Lung (tissue), 11 donors: ENCODE measurements at regions not wholly inside any gene's neighbourhood (a gene's known extent, or its start where the extent isn't known, plus 50 kb on each side); places are given as distances from the start of the nearest gene placed in this dataset.

ENCODE experiments used
- ATAC-seq: fragments of 200-7000 bp; cut with Tn5 transposase; one replicate; pipeline ENCODE4 v1.9.1; 2020; ENCODE audit warnings: moderate number of reproducible peaks; ENCODE audit not compliant: insufficient read depth, low FRiP score
- DNase-seq, 3 donors: peaks; one replicate each; pipeline ENCODE4 v3.0.0-alpha.2; 2013 to 2017
- H3K27ac ChIP-seq, 2 donors: one replicate each; pipeline ENCODE4 v1.5.1; 2013; ENCODE audit warnings: mild to moderate bottlenecking in 2 of 2, moderate library complexity in 2 of 2, control low read depth in 1 of 2, inconsistent platforms in 1 of 2, low read depth in 1 of 2, low read length in 1 of 2
- H3K27me3 ChIP-seq, 3 donors: one replicate each; pipeline ENCODE4 v1.5.1; 2013; ENCODE audit warnings: low read length in 2 of 3; ENCODE audit not compliant: control insufficient read depth in 3 of 3, insufficient read depth in 3 of 3
- H3K36me3 ChIP-seq, 4 donors: one replicate each; pipeline ENCODE4 v1.5.1; 2013; ENCODE audit warnings: low read length in 4 of 4, mild to moderate bottlenecking in 1 of 4, moderate library complexity in 1 of 4; ENCODE audit not compliant: control insufficient read depth in 4 of 4, insufficient read depth in 4 of 4
- H3K4me1 ChIP-seq, 5 donors: one replicate each; pipeline ENCODE4 v1.5.1; 2013; ENCODE audit warnings: low read length in 5 of 5, mild to moderate bottlenecking in 2 of 5, moderate library complexity in 1 of 5; ENCODE audit not compliant: control insufficient read depth in 5 of 5, insufficient read depth in 5 of 5
- H3K4me3 ChIP-seq: one replicate; pipeline ENCODE4 v1.5.1; 2013; ENCODE audit warnings: mild to moderate bottlenecking, control low read depth, moderate library complexity
- H3K9ac ChIP-seq, 2 donors: one replicate each; pipeline ENCODE4 v1.5.1; 2013; ENCODE audit warnings: low read length in 2 of 2, control low read depth in 1 of 2; ENCODE audit not compliant: insufficient read depth in 1 of 2
- H3K9me3 ChIP-seq, 4 donors: one replicate each; pipeline ENCODE4 v1.5.1; 2013; ENCODE audit warnings: low read length in 3 of 4, mild to moderate bottlenecking in 1 of 4, moderate library complexity in 1 of 4; ENCODE audit not compliant: control insufficient read depth in 4 of 4, insufficient read depth in 3 of 4
- CTCF ChIP-seq: IDR thresholded peaks from 2 replicates; pipeline ENCODE4 v1.5.1; 2012; ENCODE audit warnings: mild to moderate bottlenecking; ENCODE audit errors: control extremely low read depth, extremely low read depth
- WGBS, 2 donors: extraction: QIAGEN DNeasy Blood & Tissue Kit; methylation state at CpG; one replicate each; pipeline ENCODE4 v1.1.7; 2013; 5-methylcytosine and 5-hydroxymethylcytosine counted together
- donor health status: control.
- donor health status: control.
- donor health status: Bipolar disorder and iron deficiency.
- donor health status: healthy.
- donor health status: DM: yes; HTN: yes; CAD: no.

- ATAC-seq (no peak), DNase-seq (peak; percentile 52 to 88 (median 83))
- Histone ChIP-seq H3K4me1 (peaks cover 0 to 24% (median 17%) of the 10 kb centered on the region in 5 donors), H3K27ac (peak overlapping the region in 1 of 2 donors; percentile 75), H3K4me3 (no peak overlapping the region), H3K9ac (no peak overlapping the region), H3K9me3 (no peaks in the 10 kb centered on the region), H3K36me3 (no peaks in the 10 kb centered on the region), H3K27me3 (peaks cover 0 to 2% (median 0%) of the 10 kb centered on the region in 3 donors)
- 47 to 52% methylated on average over 15 of the region's 15 CpGs for WGBS, 2 donors
- TF ChIP-seq CTCF: no peak
Measured at GRCh38 chr15:70473581-70474370, 289.6 kb downstream of the UACA start.

GRCh38 chr15:70471517-70471916 lies 291.8 kb downstream of the UACA start:
- Histone ChIP-seq H3K27me3 (no peaks in the 10 kb centered on the region), H3K36me3 (no peaks in the 10 kb centered on the region), H3K27ac (no peak overlapping the region), H3K4me3 (no peak overlapping the region), H3K9ac (no peak overlapping the region), H3K9me3 (no peaks in the 10 kb centered on the region), H3K4me1 (peaks cover 0 to 24% (median 17%) of the 10 kb centered on the region in 5 donors)
- TF ChIP-seq CTCF: no peak
- DNase-seq (no peak), ATAC-seq (no peak)
- WGBS, 2 donors: 53 to 93% methylated on average over 1 of the region's 1 CpG

- WGBS, 2 donors: 92 to 98% methylated on average over 7 of the region's 7 CpGs
- Histone ChIP-seq H3K9ac (no peak overlapping the region), H3K27ac (no peak overlapping the region), H3K4me3 (no peak overlapping the region), H3K36me3 (no peaks in the 10 kb centered on the region), H3K9me3 (no peaks in the 10 kb centered on the region), H3K27me3 (no peaks in the 10 kb centered on the region), H3K4me1 (peaks cover 0 to 24% (median 17%) of the 10 kb centered on the region in 5 donors)
- ATAC-seq (no peak), DNase-seq (no peak)
- TF ChIP-seq CTCF: no peak
Measured at GRCh38 chr15:70470556-70471191, 292.7 kb downstream of the UACA start.
